PC-3 (cell line): ENCODE measurements at regions not wholly inside any gene's neighbourhood (a gene's known extent, or its start where the extent isn't known, plus 50 kb on each side); places are given as distances from the start of the nearest gene placed in this dataset.

Experiments
- ATAC-seq: fragments of 200-7000 bp; cut with Tn5 transposase; 2 replicates; pipeline ENCODE4 v1.9.1; 2020; ENCODE audit warnings: mild to moderate bottlenecking, moderate library complexity
- BruUV-seq: library from RNA; stranded (reverse); fragments of 400-500 nt; replicated peaks from 2 replicates; lab custom pipeline; 2021; lab: Mats Ljungman, UMichigan
- CTCF ChIA-PET: fragments of 300-600 bp; sonication (Branson Sonifier 250); formaldehyde crosslinking; loops from one replicate; lab custom pipeline; 2022; ENCODE audit warnings: antibody characterized with exemption; lab: Charles Lee
- POLR2A ChIA-PET: fragments of 300-600 bp; sonication (Branson Sonifier 250); formaldehyde crosslinking; loops from one replicate; lab custom pipeline; 2022; ENCODE audit warnings: antibody characterized with exemption; ENCODE audit not compliant: unreplicated experiment; lab: Charles Lee
- DNase-seq: peaks from one replicate; pipeline ENCODE4 v3.0.0-alpha.2; 2015
- H2AFZ ChIP-seq: fragments of 300-600 bp; sonication (generic); 2 replicates; pipeline ENCODE4 v1.6.0; 2016; ENCODE audit warnings: antibody characterized with exemption, low read length
- H3F3A ChIP-seq: fragments of 300-600 bp; sonication (generic); one replicate; pipeline ENCODE4 v1.6.0; 2017; ENCODE audit warnings: antibody characterized with exemption, low read length, control low read depth, mild to moderate bottlenecking; ENCODE audit not compliant: unreplicated experiment
- H3K27ac ChIP-seq: fragments of 300-600 bp; sonication (generic); 2 replicates; pipeline ENCODE4 v1.5.1; 2016; ENCODE audit warnings: mild to moderate bottlenecking, low read length
- H3K27me3 ChIP-seq: fragments of 300-600 bp; sonication (generic); 2 replicates; pipeline ENCODE4 v1.6.1; 2016; ENCODE audit warnings: low read length, mixed read lengths
- H3K36me3 ChIP-seq: fragments of 300-600 bp; sonication (generic); 2 replicates; pipeline ENCODE4 v1.6.1; 2016; ENCODE audit warnings: low read depth, mixed run types, low read length, mixed read lengths
- H3K4me1 ChIP-seq: fragments of 300-600 bp; sonication (generic); 2 replicates; pipeline ENCODE4 v1.5.1; 2016; ENCODE audit warnings: low read length; ENCODE audit not compliant: insufficient read depth
- H3K4me2 ChIP-seq: fragments of 300-600 bp; sonication (generic); 2 replicates; pipeline ENCODE4 v1.6.0; 2016; ENCODE audit warnings: low read length
- H3K4me3 ChIP-seq: fragments of 300-600 bp; sonication (generic); 2 replicates; pipeline ENCODE4 v1.5.1; 2016; ENCODE audit warnings: mild to moderate bottlenecking, low read length, mixed read lengths
- H3K79me2 ChIP-seq: fragments of 300-600 bp; sonication (generic); 2 replicates; pipeline ENCODE4 v1.6.1; 2017; ENCODE audit warnings: low read length, mixed read lengths
- H3K9ac ChIP-seq: fragments of 300-600 bp; sonication (generic); 2 replicates; pipeline ENCODE4 v1.6.0; 2016; ENCODE audit warnings: mild to moderate bottlenecking, low read length
- H3K9me2 ChIP-seq: fragments of 300-600 bp; sonication (generic); replicated peaks from 2 replicates; pipeline ENCODE4 v1.6.1; 2016; ENCODE audit warnings: mixed run types, low read length, mixed read lengths
- H3K9me3 ChIP-seq: fragments of 300-600 bp; sonication (generic); 2 replicates; pipeline ENCODE4 v1.6.1; 2016; ENCODE audit warnings: low read length, mixed read lengths
- H4K20me1 ChIP-seq: fragments of 300-600 bp; sonication (generic); 2 replicates; pipeline ENCODE4 v1.6.1; 2016; ENCODE audit warnings: low read length, mixed read lengths
- CTCF ChIP-seq: fragments of 300-600 bp; sonication (generic); conservative IDR thresholded peaks from 2 replicates; pipeline ENCODE4 v1.5.1; 2017; ENCODE audit warnings: antibody characterized with exemption, low read depth, mild to moderate bottlenecking, low read length
- EZH2 ChIP-seq: fragments of 300-600 bp; sonication (generic); IDR thresholded peaks from one replicate; pipeline ENCODE4 v1.6.1; 2017; ENCODE audit warnings: antibody characterized with exemption, mild to moderate bottlenecking, low read length; ENCODE audit not compliant: unreplicated experiment
- EZH2phosphoT487 ChIP-seq: fragments of 300-600 bp; sonication (generic); IDR thresholded peaks from 2 replicates; pipeline ENCODE4 v1.6.1; 2018; ENCODE audit warnings: mild to moderate bottlenecking, antibody characterized with exemption, low read length, borderline replicate concordance
- intact Hi-C: fragments of 100-400 bp; cut with micrococcal nuclease; formaldehyde crosslinking; loops from 2 replicates; pipeline ENCODE4 v1.9.0; 2023

- peak; percentile 86 for DNase-seq
- peak overlapping the region; percentile 52 for H2AFZ ChIP-seq
- ChIA-PET CTCF (no interaction called here), POLR2A (no interaction called here)
- H3K4me3 ChIP-seq: no peak overlapping the region
- no peaks in the 10 kb centered on the region for H3K27me3 ChIP-seq
- H4K20me1 ChIP-seq: no peaks in the 10 kb centered on the region
- no peaks in the 10 kb centered on the region for H3K79me2 ChIP-seq
- BruUV-seq: no TSS peak
- peak overlapping the region; percentile 62 for H3K27ac ChIP-seq
- no peaks in the 10 kb centered on the region for H3K36me3 ChIP-seq
- no peaks in the 10 kb centered on the region for H3F3A ChIP-seq
- H3K4me1 ChIP-seq: peaks cover 22% of the 10 kb centered on the region
- intact Hi-C loops: loop anchor here (2.0 kb wide), 1 partner anchor 58 kb away; no protein-coding TSS in a partner anchor
- peak overlapping the region; percentile 18; the same call in 1 of the 2 replicates for H3K9ac ChIP-seq
- ATAC-seq: peak; percentile 95
- TF ChIP-seq CTCF: no peak
- TF ChIP-seq EZH2phosphoT487: no peak
- TF ChIP-seq EZH2: no peak
- H3K9me2 ChIP-seq: no peaks in the 10 kb centered on the region
- no peaks in the 10 kb centered on the region for H3K9me3 ChIP-seq
- peak overlapping the region; percentile 50 for H3K4me2 ChIP-seq
Observed at GRCh38 chr12:28114488-28114887, 75.8 kb upstream of the CCDC91 start.

DNA sequence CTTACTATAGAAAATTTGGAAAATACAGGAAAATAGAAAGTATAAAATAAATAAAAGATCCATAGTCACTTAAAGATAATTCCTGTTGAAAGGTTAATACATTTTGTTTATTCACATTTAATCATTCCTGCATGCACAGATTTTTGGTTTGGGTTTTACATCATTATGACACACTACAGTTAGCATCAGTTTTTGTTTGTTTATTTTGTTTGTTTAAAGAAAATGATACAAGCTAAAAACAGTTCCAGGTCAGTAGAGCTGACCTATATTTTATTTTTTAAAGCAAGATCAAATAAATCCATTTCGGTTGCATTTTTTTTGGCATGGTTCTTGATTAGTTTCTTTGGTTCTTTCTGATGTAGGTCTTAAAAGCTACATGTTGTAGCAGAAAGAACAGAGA is 68.8 kb upstream of the CCDC91 start:
- no peak overlapping the region for H2AFZ ChIP-seq
- no peak overlapping the region; the same call in 1 of the 2 replicates for H3K4me3 ChIP-seq
- intact Hi-C loops: no loop called here
- peaks cover 45% of the 10 kb centered on the region for H3K4me1 ChIP-seq
- H3K4me2 ChIP-seq: peak overlapping the region; percentile 63
- no peaks in the 10 kb centered on the region for H3K9me2 ChIP-seq
- BruUV-seq: no TSS peak
- H3F3A ChIP-seq: no peaks in the 10 kb centered on the region
- TF ChIP-seq EZH2phosphoT487: no peak
- ATAC-seq: peak; percentile 58
- H3K36me3 ChIP-seq: no peaks in the 10 kb centered on the region
- H3K27ac ChIP-seq: peak overlapping the region; percentile 65
- H3K9ac ChIP-seq: peak overlapping the region; percentile 18; the same call in 1 of the 2 replicates
- no peaks in the 10 kb centered on the region for H4K20me1 ChIP-seq
- CTCF ChIA-PET: interaction anchor here (0.7 kb wide), 1 partner anchor 389 kb away, joined by 4 read pairs; no protein-coding TSS in a partner anchor
- no peaks in the 10 kb centered on the region for H3K9me3 ChIP-seq
- no peaks in the 10 kb centered on the region for H3K27me3 ChIP-seq
- POLR2A ChIA-PET: interaction anchor here (0.6 kb wide), 4 partner anchors 9 to 373 kb away, joined by 3 to 9 read pairs (median 4); no protein-coding TSS in a partner anchor
- peak; percentile 68 for DNase-seq
- H3K79me2 ChIP-seq: no peaks in the 10 kb centered on the region

- no peaks in the 10 kb centered on the region for H4K20me1 ChIP-seq
- H3K9ac ChIP-seq: peak overlapping the region; percentile 18
- peak; percentile 59 for ATAC-seq
- peak overlapping the region; percentile 63 for H3K4me2 ChIP-seq
- POLR2A ChIA-PET: interaction anchor here (0.6 kb wide), 2 partner anchors 56 to 374 kb away, joined by 3 read pairs; no protein-coding TSS in a partner anchor
- no peak overlapping the region; the same call in 1 of the 2 replicates for H3K4me3 ChIP-seq
- H3K4me1 ChIP-seq: peaks cover 45% of the 10 kb centered on the region
- CTCF ChIA-PET: no interaction called here
- DNase-seq: peak; percentile 53
- no peak overlapping the region for H2AFZ ChIP-seq
- H3K36me3 ChIP-seq: no peaks in the 10 kb centered on the region
- no peaks in the 10 kb centered on the region for H3K9me3 ChIP-seq
- H3K27me3 ChIP-seq: no peaks in the 10 kb centered on the region
- TF ChIP-seq EZH2phosphoT487 (no peak), CTCF (no peak), EZH2 (no peak)
- no peaks in the 10 kb centered on the region for H3K79me2 ChIP-seq
- no peaks in the 10 kb centered on the region for H3F3A ChIP-seq
- peak overlapping the region; percentile 65 for H3K27ac ChIP-seq
- no TSS peak for BruUV-seq
- intact Hi-C loops: loop anchor here (2.0 kb wide), 1 partner anchor 151 kb away; no protein-coding TSS in a partner anchor
- no peaks in the 10 kb centered on the region for H3K9me2 ChIP-seq
Observed at GRCh38 chr12:28121899-28122655, 68.2 kb upstream of the CCDC91 start.
